Kidney (tissue), 13 donors: ENCODE measurements at regions not wholly inside any gene's neighbourhood (a gene's known extent, or its start where the extent isn't known, plus 50 kb on each side); places are given as distances from the start of the nearest gene placed in this dataset.

Experiments used
- DNase-seq, 5 donors: peaks; one replicate each; pipeline ENCODE4 v3.0.0-alpha.2; 2013 to 2020
- FAIRE-seq: peaks from 2 replicates; lab custom pipeline; 2012; peaks lifted over from hg19 to GRCh38; lab: Jason Lieb, UNC
- H3K27ac ChIP-seq, 2 donors: one replicate each; pipeline ENCODE4 v1.7.0; 2013; ENCODE audit warnings: low read depth in 2 of 2, low read length in 2 of 2, inconsistent platforms in 1 of 2
- H3K27me3 ChIP-seq: one replicate; pipeline ENCODE4 v1.7.1; 2013; ENCODE audit warnings: low read length, inconsistent platforms; ENCODE audit not compliant: control insufficient read depth, insufficient read depth
- H3K36me3 ChIP-seq, 3 donors: one replicate each; pipeline versions ENCODE4 v1.7.0 to v1.7.1; 2013; ENCODE audit warnings: low read length in 3 of 3, control low read depth in 1 of 3, inconsistent platforms in 1 of 3; ENCODE audit not compliant: insufficient read depth in 3 of 3, control insufficient read depth in 2 of 3
- H3K4me1 ChIP-seq, 3 donors: one replicate each; pipeline versions ENCODE4 v1.7.0 to v1.7.1; 2013; ENCODE audit warnings: low read length in 3 of 3, inconsistent platforms in 1 of 3, low read depth in 1 of 3; ENCODE audit not compliant: control insufficient read depth in 2 of 3, insufficient read depth in 2 of 3
- H3K4me3 ChIP-seq, 3 donors: one replicate each; pipeline versions ENCODE4 v1.7.0 to v1.8.1; 2013; ENCODE audit warnings: low read length in 3 of 3, control low read depth in 1 of 3, inconsistent platforms in 1 of 3
- H3K9ac ChIP-seq, 3 donors: one replicate each; pipeline versions ENCODE4 v1.7.0 to v1.7.1; 2013; ENCODE audit warnings: low read length in 3 of 3, control low read depth in 1 of 3, inconsistent platforms in 1 of 3
- H3K9me3 ChIP-seq, 3 donors: one replicate each; pipeline versions ENCODE4 v1.7.0 to v1.7.1; 2013; ENCODE audit warnings: low read length in 3 of 3, control low read depth in 1 of 3, inconsistent platforms in 1 of 3; ENCODE audit not compliant: control insufficient read depth in 2 of 3, insufficient read depth in 1 of 3
- CTCF ChIP-seq: IDR thresholded peaks from 3 replicates; pipeline ENCODE4 v1.5.1; 2012; ENCODE audit warnings: mild to moderate bottlenecking, moderate library complexity, borderline replicate concordance; ENCODE audit not compliant: insufficient read depth; ENCODE audit errors: extremely low read depth
- intact Hi-C: fragments of 100-400 bp; cut with DNase I; formaldehyde crosslinking; loops from one replicate; pipeline ENCODE4 v1.11.1; 2022
- donor health status: control.
- donor health status: control.
- donor health status: control.
- donor health status: control.
- donor health status: control.
- donor health status: DM: yes; HTN: yes; CAD: no.
- donor health status: Normal renal cell carcinoma (clear cell type).

- Histone ChIP-seq H3K27ac (no peak overlapping the region), H3K27me3 (no peaks in the 10 kb centered on the region), H3K9ac (no peak overlapping the region), H3K9me3 (no peaks in the 10 kb centered on the region), H3K36me3 (no peaks in the 10 kb centered on the region), H3K4me1 (peaks cover 0 to 4% (median 0%) of the 10 kb centered on the region in 3 donors), H3K4me3 (no peak overlapping the region)
- DNase-seq (no peak), FAIRE-seq (no peak)
- intact Hi-C loops: no loop called here
- no peak for TF ChIP-seq CTCF
Observed at GRCh38 chr13:31912647-31913401, 118.8 kb upstream of the FRY start.

- peaks cover 0 to 4% (median 0%) of the 10 kb centered on the region in 3 donors for H3K4me1 ChIP-seq
- TF ChIP-seq CTCF: no peak
- H3K9ac ChIP-seq: no peak overlapping the region
- no peak overlapping the region for H3K27ac ChIP-seq
- no peak overlapping the region for H3K4me3 ChIP-seq
- FAIRE-seq (no peak), DNase-seq (no peak)
- no peaks in the 10 kb centered on the region for H3K9me3 ChIP-seq
- intact Hi-C loops: no loop called here
- H3K36me3 ChIP-seq: no peaks in the 10 kb centered on the region
- H3K27me3 ChIP-seq: no peaks in the 10 kb centered on the region
Observed at GRCh38 chr13:31913459-31913858, 118.1 kb upstream of the FRY start.

GRCh38 chr13:31914843-31915242 is 116.7 kb upstream of the FRY start:
- H3K4me3 ChIP-seq: no peak overlapping the region
- no peak overlapping the region for H3K27ac ChIP-seq
- TF ChIP-seq CTCF: no peak
- no peaks in the 10 kb centered on the region for H3K9me3 ChIP-seq
- H3K27me3 ChIP-seq: no peaks in the 10 kb centered on the region
- H3K9ac ChIP-seq: no peak overlapping the region
- no peaks in the 10 kb centered on the region for H3K36me3 ChIP-seq
- DNase-seq (no peak), FAIRE-seq (no peak)
- peaks cover 0 to under 1% (median 0%) of the 10 kb centered on the region in 3 donors for H3K4me1 ChIP-seq
- intact Hi-C loops: no loop called here
